Calu3 (cell line): ENCODE measurements at regions not wholly inside any gene's neighbourhood (a gene's known extent, or its start where the extent isn't known, plus 50 kb on each side); places are given as distances from the start of the nearest gene placed in this dataset.

Experiments used
- BruUV-seq: library from RNA; stranded (reverse); fragments of 400-500 nt; replicated peaks from 2 replicates; lab custom pipeline; 2021; lab: Mats Ljungman, UMichigan
- CTCF ChIA-PET: fragments of 300-600 bp; sonication (Branson Sonifier 250); formaldehyde crosslinking; loops from one replicate; lab custom pipeline; 2022; ENCODE audit warnings: antibody characterized with exemption; lab: Charles Lee
- DNase-seq: peaks from one replicate; pipeline ENCODE4 v3.0.0; 2022
- H3K27ac Mint-ChIP-seq: one replicate; pipeline ENCODE4 v1.8.0; 2022; ENCODE audit warnings: mixed read lengths; ENCODE audit not compliant: unreplicated experiment
- H3K27me3 Mint-ChIP-seq: one replicate; pipeline ENCODE4 v1.8.0; 2022; ENCODE audit warnings: mixed read lengths; ENCODE audit not compliant: unreplicated experiment
- H3K36me3 Mint-ChIP-seq: one replicate; pipeline ENCODE4 v1.8.0; 2022; ENCODE audit warnings: mild to moderate bottlenecking, moderate library complexity, mixed read lengths; ENCODE audit not compliant: insufficient read depth, unreplicated experiment
- H3K4me1 Mint-ChIP-seq: one replicate; pipeline ENCODE4 v1.8.0; 2022; ENCODE audit warnings: mild to moderate bottlenecking, low read depth, mixed read lengths; ENCODE audit not compliant: unreplicated experiment
- H3K4me3 Mint-ChIP-seq: one replicate; pipeline ENCODE4 v1.8.0; 2022; ENCODE audit warnings: mild to moderate bottlenecking, low read depth, moderate library complexity, mixed read lengths; ENCODE audit not compliant: unreplicated experiment
- H3K9me3 Mint-ChIP-seq: one replicate; pipeline ENCODE4 v1.8.0; 2022; ENCODE audit warnings: low read depth, mixed read lengths; ENCODE audit not compliant: unreplicated experiment
- CTCF ChIP-seq: fragments of 200-600 bp; IDR thresholded peaks from one replicate; pipeline ENCODE4 v1.8.0; 2022; ENCODE audit warnings: antibody characterized with exemption; ENCODE audit not compliant: unreplicated experiment
- intact Hi-C: fragments of 100-400 bp; cut with micrococcal nuclease; formaldehyde crosslinking; loops from one replicate; pipeline ENCODE4 v1.10.0; 2022; ENCODE audit not compliant: unreplicated experiment

- CTCF ChIA-PET = interaction anchor here (0.6 kb wide), 1 partner anchor 202 kb away, joined by 5 read pairs; no protein-coding TSS in a partner anchor
- Mint-ChIP-seq H3K9me3 (no peaks in the 10 kb centered on the region), H3K4me1 (no peaks in the 10 kb centered on the region), H3K4me3 (no peak overlapping the region), H3K27ac (no peak overlapping the region), H3K36me3 (no peaks in the 10 kb centered on the region), H3K27me3 (no peaks in the 10 kb centered on the region)
- DNase-seq = no peak
- TF ChIP-seq CTCF = no peak
- intact Hi-C loops = no loop called here
- BruUV-seq = no TSS peak
These were observed 90.5 kb upstream of the MBOAT1 start for GRCh38 chr6:20302702-20303251.

- no peak for TF ChIP-seq CTCF
- H3K27me3 Mint-ChIP-seq = no peaks in the 10 kb centered on the region
- no peaks in the 10 kb centered on the region for H3K4me1 Mint-ChIP-seq
- intact Hi-C loops = no loop called here
- no peaks in the 10 kb centered on the region for H3K36me3 Mint-ChIP-seq
- H3K9me3 Mint-ChIP-seq = peaks cover 2% of the 10 kb centered on the region
- no peak overlapping the region for H3K27ac Mint-ChIP-seq
- BruUV-seq = no TSS peak
- no peak for DNase-seq
- H3K4me3 Mint-ChIP-seq = no peak overlapping the region
- CTCF ChIA-PET = interaction anchor here (0.6 kb wide), 1 partner anchor 10 kb away, joined by 3 read pairs; no protein-coding TSS in a partner anchor
These were observed 94.2 kb upstream of the MBOAT1 start for GRCh38 chr6:20306491-20306890.

- Mint-ChIP-seq H3K4me3 (no peak overlapping the region), H3K36me3 (no peaks in the 10 kb centered on the region), H3K27ac (no peak overlapping the region), H3K27me3 (peaks cover 11% of the 10 kb centered on the region), H3K9me3 (peaks cover 2% of the 10 kb centered on the region), H3K4me1 (no peaks in the 10 kb centered on the region)
- BruUV-seq = no TSS peak
- TF ChIP-seq CTCF = no peak
- CTCF ChIA-PET = interaction anchor here (0.6 kb wide), 1 partner anchor 96 kb away, joined by 6 read pairs; no protein-coding TSS in a partner anchor
- DNase-seq = no peak
- intact Hi-C loops = no loop called here
These were observed 92.5 kb upstream of the E2F3 start for GRCh38 chr6:20309186-20309585.

- H3K4me3 Mint-ChIP-seq = no peak overlapping the region
- CTCF ChIA-PET = no interaction called here
- H3K27ac Mint-ChIP-seq = no peak overlapping the region
- BruUV-seq = no TSS peak
- H3K36me3 Mint-ChIP-seq = no peaks in the 10 kb centered on the region
- H3K4me1 Mint-ChIP-seq = no peaks in the 10 kb centered on the region
- TF ChIP-seq CTCF = no peak
- DNase-seq = no peak
- peaks cover 2% of the 10 kb centered on the region for H3K9me3 Mint-ChIP-seq
- H3K27me3 Mint-ChIP-seq = peaks cover 18% of the 10 kb centered on the region
- intact Hi-C loops = no loop called here
These were observed 91.5 kb upstream of the E2F3 start for GRCh38 chr6:20310185-20310584.
